GM12878 (cell line): ENCODE measurements at regions not wholly inside any gene's neighbourhood (a gene's known extent, or its start where the extent isn't known, plus 50 kb on each side); places are given as distances from the start of the nearest gene placed in this dataset.

Source experiments
- ATAC-seq: fragments of 200-7000 bp; cut with Tn5 transposase; 3 replicates; pipeline ENCODE4 v1.9.1; 2020; ENCODE audit warnings: mild to moderate bottlenecking, moderate library complexity
- BruUV-seq: library from RNA; stranded (reverse); fragments of 400-500 nt; replicated peaks from 2 replicates; lab custom pipeline; 2021; lab: Mats Ljungman, UMichigan
- CTCF ChIA-PET: fragments of 300-600 bp; sonication (Branson Sonifier 250); formaldehyde crosslinking; extraction: SDS; loops from one replicate; lab custom pipeline; 2021; ENCODE audit warnings: inconsistent platforms; lab: Yijun Ruan, JAX
- POLR2A ChIA-PET: fragments of 350-600 bp; formaldehyde crosslinking; extraction: SDS; loops from one replicate; lab custom pipeline; 2021; ENCODE audit warnings: inconsistent platforms; lab: Charles Lee
- RAD21 ChIA-PET: fragments of 300-600 bp; sonication (Branson Sonifier 250); formaldehyde crosslinking; loops from one replicate; lab custom pipeline; 2023; ENCODE audit warnings: antibody characterized with exemption; ENCODE audit not compliant: unreplicated experiment; lab: Charles Lee
- SMC1A ChIA-PET: fragments of 300-600 bp; sonication (Branson Sonifier 250); formaldehyde crosslinking; loops from one replicate; lab custom pipeline; 2023; ENCODE audit not compliant: unreplicated experiment, uncharacterized antibody; lab: Charles Lee
- DNase-seq: peaks from one replicate; pipeline ENCODE4 v3.0.0-alpha.2; 2011; ENCODE audit warnings: low read depth, low spot score
- FAIRE-seq: peaks from 3 replicates; lab custom pipeline; 2011; peaks lifted over from hg19 to GRCh38; lab: Jason Lieb, UNC
- H2AFZ ChIP-seq: 2 replicates; pipeline ENCODE4 v1.6.0; 2011; ENCODE audit warnings: low read depth, low read length, control low read depth; ENCODE audit not compliant: control insufficient read depth
- H3K27ac ChIP-seq: 2 replicates; pipeline ENCODE4 v1.5.1; 2011; ENCODE audit warnings: control low read depth; ENCODE audit not compliant: control insufficient read depth, insufficient read depth
- H3K27me3 ChIP-seq, 2 experiments: replicated peaks in 1 of 2; 2 replicates each; pipeline versions ENCODE4 v1.6.0 to v1.6.1; 2011; ENCODE audit warnings: low read length in 1 of 2; ENCODE audit not compliant: control insufficient read depth in 2 of 2, insufficient read depth in 2 of 2
- H3K36me3 ChIP-seq, 2 experiments: 2 replicates each; pipeline ENCODE4 v1.5.1; 2011; ENCODE audit warnings: low read length in 1 of 2; ENCODE audit not compliant: control insufficient read depth in 2 of 2, insufficient read depth in 2 of 2
- H3K4me1 ChIP-seq: 2 replicates; pipeline ENCODE4 v1.6.1; 2011; ENCODE audit warnings: mild to moderate bottlenecking, low read length, moderate library complexity, mixed read lengths; ENCODE audit not compliant: control insufficient read depth, insufficient read depth
- H3K4me2 ChIP-seq: 2 replicates; pipeline ENCODE4 v1.6.0; 2011; ENCODE audit warnings: control low read depth; ENCODE audit not compliant: control insufficient read depth, insufficient read depth
- H3K4me3 ChIP-seq: fragments of 200-600 bp; sonication (generic); 2 replicates; pipeline ENCODE4 v1.5.1; 2016
- H3K79me2 ChIP-seq: 2 replicates; pipeline ENCODE4 v1.6.0; 2011; ENCODE audit warnings: low read length; ENCODE audit not compliant: control insufficient read depth, insufficient read depth
- H3K9ac ChIP-seq: 2 replicates; pipeline ENCODE4 v1.8.0; 2011; ENCODE audit warnings: low read length, control low read depth, mixed read lengths; ENCODE audit not compliant: control insufficient read depth, insufficient read depth
- H3K9me3 ChIP-seq: replicated peaks from 3 replicates; pipeline ENCODE4 v1.5.1; 2011; ENCODE audit warnings: mild to moderate bottlenecking, low read length; ENCODE audit not compliant: control insufficient read depth, insufficient read depth
- H4K20me1 ChIP-seq: 2 replicates; pipeline ENCODE4 v1.6.0; 2011; ENCODE audit not compliant: control insufficient read depth, insufficient read depth
- CBX3 ChIP-seq: fragments of 200-600 bp; sonication (generic); IDR thresholded peaks from 2 replicates; pipeline ENCODE4 v1.6.1; 2016; ENCODE audit warnings: low read depth, borderline replicate concordance
- CREB1 ChIP-seq: IDR thresholded peaks from 2 replicates; pipeline ENCODE4 v1.6.1; 2012; ENCODE audit warnings: low read depth, mild to moderate bottlenecking, inconsistent platforms
- EED ChIP-seq: sonication (generic); IDR thresholded peaks from 2 replicates; pipeline ENCODE4 v1.6.1; 2016; ENCODE audit warnings: antibody characterized with exemption, low read depth
- FOS ChIP-seq: IDR thresholded peaks from 3 replicates; pipeline ENCODE4 v1.6.1; 2011; ENCODE audit warnings: borderline replicate concordance; ENCODE audit not compliant: insufficient read length; ENCODE audit errors: extremely low read depth
- HCFC1 ChIP-seq: fragments of 150-350 bp; IDR thresholded peaks from 2 replicates; pipeline ENCODE4 v1.6.1; 2014; ENCODE audit warnings: low read length
- HSF1 ChIP-seq: fragments of 150-350 bp; IDR thresholded peaks from 2 replicates; pipeline ENCODE4 v1.6.1; 2014; ENCODE audit warnings: mild to moderate bottlenecking, low read depth, low read length
- IKZF1 ChIP-seq: fragments of 450-650 bp; conservative IDR thresholded peaks from 2 replicates; pipeline ENCODE4 v1.6.1; 2017; ENCODE audit warnings: antibody characterized with exemption, mild to moderate bottlenecking
- IKZF2 ChIP-seq, 2 experiments: fragments of 450-650 bp; IDR thresholded peaks; 2 replicates each; pipeline ENCODE4 v1.6.1; 2017; ENCODE audit warnings: mild to moderate bottlenecking in 2 of 2, moderate library complexity in 2 of 2
- NR2F1 ChIP-seq: fragments of 450-650 bp; conservative IDR thresholded peaks from 2 replicates; pipeline ENCODE4 v1.6.1; 2017; ENCODE audit warnings: mild to moderate bottlenecking
- PAX5 ChIP-seq: IDR thresholded peaks from 2 replicates; pipeline ENCODE4 v1.6.1; 2011; ENCODE audit warnings: low read depth, low read length, borderline replicate concordance
- SMAD1 ChIP-seq: fragments of 450-650 bp; IDR thresholded peaks from 2 replicates; pipeline ENCODE4 v1.6.1; 2018; ENCODE audit warnings: mild to moderate bottlenecking, low read depth; ENCODE audit not compliant: partially characterized antibody
- SUZ12 ChIP-seq: fragments of 200-600 bp; sonication (generic); IDR thresholded peaks from one replicate; pipeline ENCODE4 v1.6.1; 2018; ENCODE audit warnings: antibody characterized with exemption, mild to moderate bottlenecking; ENCODE audit not compliant: unreplicated experiment
- TCF3 ChIP-seq: IDR thresholded peaks from 2 replicates; pipeline ENCODE4 v1.6.1; 2012; ENCODE audit warnings: low read depth, mild to moderate bottlenecking, low read length, borderline replicate concordance; ENCODE audit not compliant: insufficient read depth
- TCF7 ChIP-seq: IDR thresholded peaks from 2 replicates; pipeline ENCODE4 v1.6.1; 2014; ENCODE audit warnings: antibody characterized with exemption, borderline replicate concordance
- ZBTB40 ChIP-seq: fragments of 450-650 bp; IDR thresholded peaks from 2 replicates; pipeline ENCODE4 v1.6.1; 2016; ENCODE audit warnings: mild to moderate bottlenecking, moderate library complexity, borderline replicate concordance
- ZNF384 ChIP-seq: IDR thresholded peaks from 2 replicates; pipeline ENCODE4 v1.6.1; 2012; ENCODE audit warnings: low read depth, mild to moderate bottlenecking, low read length, improper control_type of control experiment, borderline replicate concordance
- ZNF622 ChIP-seq: fragments of 450-650 bp; IDR thresholded peaks from 2 replicates; pipeline ENCODE4 v1.6.1; 2017; ENCODE audit warnings: mild to moderate bottlenecking, inconsistent platforms
- WGBS: methylation state at CpG from one replicate; pipeline ENCODE4 v1.1.6; 2016; ENCODE audit warnings: low lambda C conversion rate; ENCODE audit not compliant: insufficient replicate concordance, insufficient coverage; ENCODE audit errors: missing lambda C conversion rate; 5-methylcytosine and 5-hydroxymethylcytosine counted together
- in situ Hi-C: fragments of 300-500 bp; cut with MboI; formaldehyde crosslinking; loops from 9 replicates; pipeline ENCODE4 v1.14.3; 2018; ENCODE audit warnings: mixed read lengths
- intact Hi-C: fragments of 100-400 bp; cut with micrococcal nuclease; formaldehyde crosslinking; loops from one replicate; pipeline ENCODE4 v1.14.2; 2022; ENCODE audit not compliant: unreplicated experiment

GRCh38 chr13:105184201-105184600 is 1351.3 kb downstream of the EFNB2 start:
- in situ Hi-C loops = no loop called here
- no peaks in the 10 kb centered on the region for H3K4me1 ChIP-seq
- POLR2A ChIA-PET = no interaction called here
- no peak overlapping the region for H3K4me3 ChIP-seq
- SMC1A ChIA-PET = interaction anchor here (1.1 kb wide), 1 partner anchor 31 kb away, joined by 3 read pairs; no protein-coding TSS in a partner anchor
- WGBS = 62% methylated on average over 3 of the region's 3 CpGs
- CTCF ChIA-PET = no interaction called here
- BruUV-seq = no TSS peak
- TF ChIP-seq ZNF622 = no peak
- no peak for TF ChIP-seq SUZ12
- no peak for TF ChIP-seq EED
- no peak for TF ChIP-seq SMAD1
- TF ChIP-seq CREB1 = no peak
- no peak for TF ChIP-seq TCF3
- no peak for TF ChIP-seq NR2F1
- TF ChIP-seq FOS = no peak
- TF ChIP-seq IKZF2 (IDR thresholded peaks at IDR 0.05) = no peak
- TF ChIP-seq ZBTB40 = no peak
- no peak for TF ChIP-seq HSF1
- no peak for TF ChIP-seq HCFC1
- no peak for TF ChIP-seq PAX5
- TF ChIP-seq IKZF1 = no peak
- TF ChIP-seq ZNF384 = no peak
- no peak for TF ChIP-seq TCF7
- no peak for TF ChIP-seq CBX3
- TF ChIP-seq, all 136 proteins: peak for 0
- no peak overlapping the region for H3K9ac ChIP-seq
- no peaks in the 10 kb centered on the region for H3K79me2 ChIP-seq
- no peaks in the 10 kb centered on the region for H4K20me1 ChIP-seq
- H3K4me2 ChIP-seq = no peak overlapping the region
- FAIRE-seq (no peak), ATAC-seq (no peak), DNase-seq (no peak)
- H2AFZ ChIP-seq = no peak overlapping the region
- no peaks in the 10 kb centered on the region for H3K36me3 ChIP-seq
- RAD21 ChIA-PET = no interaction called here
- no peaks in the 10 kb centered on the region for H3K27me3 ChIP-seq
- intact Hi-C loops = no loop called here
- no peaks in the 10 kb centered on the region for H3K9me3 ChIP-seq
- no peak overlapping the region for H3K27ac ChIP-seq
